GM13976 (cell line): ENCODE measurements at regions not wholly inside any gene's neighbourhood (a gene's known extent, or its start where the extent isn't known, plus 50 kb on each side); places are given as distances from the start of the nearest gene placed in this dataset.

Experiments used
- DNase-seq: peaks from one replicate; pipeline ENCODE4 v3.0.0; 2012; ENCODE audit warnings: low spot score
- in situ Hi-C: fragments of 300-500 bp; cut with MboI; formaldehyde crosslinking; loops from one replicate; pipeline ENCODE4 v1.12.0; 2022; ENCODE audit warnings: low sequenced_read_pairs, mixed read lengths, inconsistent platforms; ENCODE audit not compliant: unreplicated experiment
- TF ChIP-seq, protein P1 (sequence below): IDR thresholded peaks from 2 replicates; pipeline ENCODE4 v1.5.1; 2012; ENCODE audit warnings: borderline replicate concordance, mild to moderate bottlenecking; ENCODE audit not compliant: insufficient read depth; ENCODE audit errors: extremely low read depth, missing control alignments, control extremely low read depth

DNA sequence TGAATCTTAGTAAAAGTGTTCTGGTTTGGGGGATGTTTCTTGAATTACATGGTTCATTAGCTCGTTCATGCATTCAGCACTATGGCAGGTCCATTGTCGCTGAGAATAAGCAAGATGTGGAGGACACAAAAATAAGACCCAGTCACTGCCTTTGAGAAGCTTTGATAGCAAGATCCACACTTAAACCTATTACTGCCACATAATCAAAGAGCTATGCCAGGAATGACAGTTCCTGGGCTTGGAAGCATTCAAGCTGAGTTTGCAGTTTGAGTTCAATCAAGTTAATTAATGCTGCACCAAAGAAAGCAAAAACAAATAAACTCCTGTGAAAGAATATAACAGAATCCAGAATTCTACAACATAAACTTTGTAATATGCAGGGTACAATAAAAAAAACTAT, 131.8 kb downstream of the MIS18A start:
- in situ Hi-C loops, result no loop called here
- TF ChIP-seq, protein P1, sequence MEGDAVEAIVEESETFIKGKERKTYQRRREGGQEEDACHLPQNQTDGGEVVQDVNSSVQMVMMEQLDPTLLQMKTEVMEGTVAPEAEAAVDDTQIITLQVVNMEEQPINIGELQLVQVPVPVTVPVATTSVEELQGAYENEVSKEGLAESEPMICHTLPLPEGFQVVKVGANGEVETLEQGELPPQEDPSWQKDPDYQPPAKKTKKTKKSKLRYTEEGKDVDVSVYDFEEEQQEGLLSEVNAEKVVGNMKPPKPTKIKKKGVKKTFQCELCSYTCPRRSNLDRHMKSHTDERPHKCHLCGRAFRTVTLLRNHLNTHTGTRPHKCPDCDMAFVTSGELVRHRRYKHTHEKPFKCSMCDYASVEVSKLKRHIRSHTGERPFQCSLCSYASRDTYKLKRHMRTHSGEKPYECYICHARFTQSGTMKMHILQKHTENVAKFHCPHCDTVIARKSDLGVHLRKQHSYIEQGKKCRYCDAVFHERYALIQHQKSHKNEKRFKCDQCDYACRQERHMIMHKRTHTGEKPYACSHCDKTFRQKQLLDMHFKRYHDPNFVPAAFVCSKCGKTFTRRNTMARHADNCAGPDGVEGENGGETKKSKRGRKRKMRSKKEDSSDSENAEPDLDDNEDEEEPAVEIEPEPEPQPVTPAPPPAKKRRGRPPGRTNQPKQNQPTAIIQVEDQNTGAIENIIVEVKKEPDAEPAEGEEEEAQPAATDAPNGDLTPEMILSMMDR, result no peak
- no peak for DNase-seq

DNA sequence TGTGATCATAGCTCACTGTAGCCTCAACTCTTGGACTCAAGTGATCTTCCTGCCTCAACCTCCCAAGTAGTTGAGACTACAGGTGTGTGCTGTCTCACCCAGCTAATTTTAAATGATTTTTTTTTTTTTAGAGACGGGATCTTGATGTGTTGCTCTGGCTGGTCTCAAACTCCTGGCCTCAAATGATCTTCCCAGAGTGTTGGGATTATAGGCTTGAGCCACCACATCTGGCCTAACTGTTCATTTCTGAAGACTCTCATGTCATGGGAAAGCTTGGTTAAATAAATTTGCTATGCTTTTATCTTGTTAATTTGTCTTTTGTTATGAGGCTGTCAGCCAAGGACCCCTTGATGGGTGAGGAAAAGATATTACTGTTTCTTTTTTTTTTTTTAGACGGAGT, 134.0 kb downstream of the MIS18A start:
- in situ Hi-C loops, result no loop called here
- TF ChIP-seq, protein P1, result no peak

DNA sequence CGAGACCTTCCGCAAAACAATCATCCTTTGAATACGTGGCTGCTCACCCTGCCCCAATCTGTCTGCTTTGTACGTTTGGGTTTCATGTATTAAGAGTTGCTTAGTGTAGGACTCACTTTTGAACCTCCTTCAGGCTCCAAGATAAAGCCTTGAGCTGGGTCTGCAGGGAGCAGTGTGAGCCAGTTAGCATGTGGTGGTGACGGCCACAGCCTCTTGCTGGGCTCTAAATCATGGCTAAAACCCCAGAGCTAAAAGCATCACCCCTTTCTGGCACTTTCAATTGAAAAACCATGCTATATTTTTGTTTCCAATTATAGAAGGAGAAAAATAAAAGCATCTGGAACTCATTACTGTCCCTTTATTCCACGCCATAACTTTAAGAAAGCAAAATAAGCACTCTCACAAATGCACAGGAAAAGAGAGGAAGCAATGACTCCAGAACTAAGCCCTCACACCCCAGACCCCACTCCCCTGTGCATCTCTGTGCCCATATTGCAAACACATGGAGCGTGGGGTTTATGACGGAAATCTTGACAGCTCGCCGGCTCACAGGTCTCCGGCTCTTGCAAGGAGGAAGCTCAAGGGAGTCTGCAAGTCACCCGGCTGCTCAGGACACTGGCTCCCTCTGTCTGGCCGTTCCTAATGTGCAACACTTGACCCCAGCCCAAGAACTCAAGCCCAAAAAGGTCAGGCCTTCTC, 135.5 kb downstream of the MIS18A start:
- TF ChIP-seq, protein P1, result no peak
- in situ Hi-C loops, result no loop called here
- DNase-seq, result no peak

More for the DNA sequence above, 134.0 kb downstream of the MIS18A start:
- DNase-seq, result no peak

DNA sequence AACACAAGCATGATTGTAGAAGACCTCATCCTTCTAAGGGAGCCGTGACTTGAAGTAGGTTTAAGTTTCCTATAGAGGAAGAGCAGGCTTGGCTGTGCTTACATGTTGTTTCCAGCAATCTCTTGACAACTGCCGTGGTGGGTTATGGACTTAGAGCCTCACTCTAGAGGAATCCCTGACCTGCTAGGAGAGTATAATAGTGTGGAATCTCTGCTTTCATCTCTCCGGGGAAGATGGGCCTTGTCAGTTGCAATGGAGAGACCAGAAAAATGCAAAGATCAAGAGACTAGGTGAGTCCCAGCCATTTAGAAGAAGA, 137.6 kb downstream of the MIS18A start:
- DNase-seq, result no peak
- in situ Hi-C loops, result no loop called here
- TF ChIP-seq, protein P1, result no peak

DNA sequence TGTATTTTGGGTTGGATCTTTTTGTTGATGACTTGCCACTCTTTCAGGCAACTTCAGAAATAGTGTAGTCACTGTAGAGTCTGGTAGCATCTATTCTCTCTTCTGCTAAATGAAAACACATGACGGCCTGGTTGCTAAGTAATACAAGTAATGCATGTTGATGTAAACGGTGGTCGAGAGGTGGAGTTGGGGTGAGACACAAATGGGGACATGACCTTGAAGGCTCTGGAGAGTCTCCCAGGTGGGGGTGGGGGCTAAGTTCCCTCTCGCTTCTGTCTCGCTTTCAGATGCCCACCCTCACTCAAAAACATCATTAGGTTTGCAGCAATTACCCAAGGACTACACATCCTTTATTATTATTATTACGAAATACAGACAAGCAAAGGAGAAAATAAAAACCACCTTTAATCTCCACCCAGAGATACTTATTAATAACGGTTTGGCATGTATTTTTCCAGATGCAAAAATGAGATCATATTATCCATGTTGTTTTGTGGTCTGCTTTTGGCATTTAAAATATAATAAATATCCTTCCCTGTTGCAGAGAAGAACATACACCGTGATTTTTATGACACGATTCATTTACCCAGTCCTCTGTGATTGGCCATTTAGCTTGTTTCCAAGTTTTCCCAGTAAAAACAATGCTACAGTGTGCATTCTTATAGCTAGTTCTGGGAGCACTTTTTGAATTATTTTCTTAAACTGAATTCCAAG, 138.1 kb downstream of the MIS18A start:
- DNase-seq, result no peak
- TF ChIP-seq, protein P1, result no peak
- in situ Hi-C loops, result no loop called here

DNA sequence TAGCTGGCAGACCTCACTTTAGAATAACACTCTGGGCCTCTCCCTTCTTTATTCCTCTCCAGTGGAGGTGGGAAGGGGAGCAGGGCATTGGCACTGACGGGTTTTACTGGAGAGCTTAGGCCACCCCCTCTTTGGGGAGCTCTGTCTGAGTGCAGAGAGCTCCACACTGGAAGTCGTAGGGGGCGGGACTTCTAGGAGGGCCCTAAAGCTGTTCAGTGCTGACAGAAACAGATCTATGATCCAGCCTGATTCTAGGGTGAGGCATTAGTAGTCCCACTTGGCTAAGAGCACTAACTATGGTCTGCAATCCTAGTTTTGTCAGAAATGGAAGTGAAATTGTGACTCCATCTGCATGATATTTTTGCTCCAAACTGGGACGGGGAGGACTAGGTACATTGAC, 138.7 kb downstream of the MIS18A start:
- in situ Hi-C loops, result no loop called here
- no peak for DNase-seq

More for the DNA sequence above, 138.7 kb downstream of the MIS18A start:
- TF ChIP-seq, protein P1, result no peak
